ENCODE measurements at regions not wholly inside any gene's neighbourhood (a gene's known extent, or its start where the extent isn't known, plus 50 kb on each side); places are given as distances from the start of the nearest gene placed in this dataset.
A peak's percentile ranks its signal among the peaks of the same experiment; 100 is the strongest.

GRCh38 chr13:83340170-83340569, 542.1 kb downstream of the SLITRK1 start:
- Histone ChIP-seq H3K27ac (ENCODE audit: low read depth, low read length) (no peak overlapping the region), H3K79me2 (ENCODE audit: insufficient read depth, low read length) (no peaks in the 10 kb centered on the region), H2AFZ (ENCODE audit: low read length) (no peak overlapping the region), H3K4me3 (ENCODE audit: insufficient read depth, low read length) (no peak overlapping the region), H3K4me1 (ENCODE audit: insufficient read depth, low read length) (no peaks in the 10 kb centered on the region), H3K4me2 (ENCODE audit: insufficient read depth, low read length) (no peak overlapping the region), H4K20me1 (ENCODE audit: insufficient read depth, low read length) (no peaks in the 10 kb centered on the region), H3K36me3 (ENCODE audit: insufficient read depth, low read length) (no peaks in the 10 kb centered on the region), H3K27me3 (ENCODE audit: insufficient read depth, low read length) (no peaks in the 10 kb centered on the region), H3K9me3 (ENCODE audit: low read depth, low read length) (no peaks in the 10 kb centered on the region)
- TF ChIP-seq, protein P1, sequence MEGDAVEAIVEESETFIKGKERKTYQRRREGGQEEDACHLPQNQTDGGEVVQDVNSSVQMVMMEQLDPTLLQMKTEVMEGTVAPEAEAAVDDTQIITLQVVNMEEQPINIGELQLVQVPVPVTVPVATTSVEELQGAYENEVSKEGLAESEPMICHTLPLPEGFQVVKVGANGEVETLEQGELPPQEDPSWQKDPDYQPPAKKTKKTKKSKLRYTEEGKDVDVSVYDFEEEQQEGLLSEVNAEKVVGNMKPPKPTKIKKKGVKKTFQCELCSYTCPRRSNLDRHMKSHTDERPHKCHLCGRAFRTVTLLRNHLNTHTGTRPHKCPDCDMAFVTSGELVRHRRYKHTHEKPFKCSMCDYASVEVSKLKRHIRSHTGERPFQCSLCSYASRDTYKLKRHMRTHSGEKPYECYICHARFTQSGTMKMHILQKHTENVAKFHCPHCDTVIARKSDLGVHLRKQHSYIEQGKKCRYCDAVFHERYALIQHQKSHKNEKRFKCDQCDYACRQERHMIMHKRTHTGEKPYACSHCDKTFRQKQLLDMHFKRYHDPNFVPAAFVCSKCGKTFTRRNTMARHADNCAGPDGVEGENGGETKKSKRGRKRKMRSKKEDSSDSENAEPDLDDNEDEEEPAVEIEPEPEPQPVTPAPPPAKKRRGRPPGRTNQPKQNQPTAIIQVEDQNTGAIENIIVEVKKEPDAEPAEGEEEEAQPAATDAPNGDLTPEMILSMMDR (IDR thresholded peaks at IDR 0.05; ENCODE audit: extremely low read depth, low read depth, low read length), result no peak
- no peak for DNase-seq (ENCODE audit: insufficient read length, low spot score, missing footprints)

DNA sequence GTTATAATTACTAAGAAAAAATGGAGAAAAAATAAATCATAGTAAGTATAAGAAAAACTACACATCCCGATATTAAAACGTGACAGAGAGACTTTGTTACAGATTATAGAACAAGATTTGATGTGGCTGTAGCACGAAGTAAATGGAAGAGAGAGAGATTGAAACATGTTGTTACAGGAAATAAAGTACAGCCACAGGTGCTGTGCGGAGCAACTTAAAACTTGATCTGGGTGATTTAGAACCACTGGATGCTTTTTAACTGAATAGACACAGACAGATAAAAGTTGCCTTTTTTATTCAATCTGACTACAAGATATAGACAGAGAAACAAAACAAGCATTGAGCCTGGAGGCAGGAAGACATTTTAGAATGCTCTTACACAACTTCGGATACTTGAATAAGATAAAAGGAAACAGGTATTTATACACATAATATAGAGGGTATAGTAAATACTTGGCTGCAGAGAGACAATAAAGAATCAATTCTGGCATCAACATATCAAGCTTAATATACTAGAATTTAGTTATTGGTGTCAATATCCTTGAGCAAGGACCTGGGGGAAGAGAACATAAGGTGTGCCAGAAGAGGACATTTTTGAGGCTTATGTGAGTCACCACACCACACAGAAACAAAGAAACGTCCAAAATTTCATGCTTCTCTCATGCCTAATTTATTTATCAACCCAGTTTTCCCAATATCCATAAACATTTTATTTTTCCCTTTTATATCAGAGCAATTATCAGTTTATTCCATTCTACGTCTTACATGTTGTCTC, 548.5 kb downstream of the SLITRK1 start:
- Histone ChIP-seq H3K9me3 (ENCODE audit: low read depth, low read length) (no peaks in the 10 kb centered on the region), H3K4me2 (ENCODE audit: insufficient read depth, low read length) (no peak overlapping the region), H3K4me3 (ENCODE audit: insufficient read depth, low read length) (no peak overlapping the region), H3K27ac (ENCODE audit: low read depth, low read length) (no peak overlapping the region), H3K27me3 (ENCODE audit: insufficient read depth, low read length) (no peaks in the 10 kb centered on the region), H3K36me3 (ENCODE audit: insufficient read depth, low read length) (no peaks in the 10 kb centered on the region), H4K20me1 (ENCODE audit: insufficient read depth, low read length) (no peaks in the 10 kb centered on the region), H3K4me1 (ENCODE audit: insufficient read depth, low read length) (no peaks in the 10 kb centered on the region), H3K79me2 (ENCODE audit: insufficient read depth, low read length) (no peaks in the 10 kb centered on the region), H2AFZ (ENCODE audit: low read length) (no peak overlapping the region)
- DNase-seq (ENCODE audit: insufficient read length, low spot score, missing footprints), result peak; percentile 27
- TF ChIP-seq, protein P1 (IDR thresholded peaks at IDR 0.05; ENCODE audit: extremely low read depth, low read depth, low read length), result no peak

GRCh38 chr13:83332751-83333150, 549.5 kb downstream of the SLITRK1 start:
- Histone ChIP-seq H4K20me1 (ENCODE audit: insufficient read depth, low read length) (no peaks in the 10 kb centered on the region), H3K36me3 (ENCODE audit: insufficient read depth, low read length) (no peaks in the 10 kb centered on the region), H3K4me1 (ENCODE audit: insufficient read depth, low read length) (no peaks in the 10 kb centered on the region), H3K4me2 (ENCODE audit: insufficient read depth, low read length) (no peak overlapping the region), H3K79me2 (ENCODE audit: insufficient read depth, low read length) (no peaks in the 10 kb centered on the region), H3K27ac (ENCODE audit: low read depth, low read length) (no peak overlapping the region), H2AFZ (ENCODE audit: low read length) (no peak overlapping the region), H3K27me3 (ENCODE audit: insufficient read depth, low read length) (no peaks in the 10 kb centered on the region), H3K4me3 (ENCODE audit: insufficient read depth, low read length) (no peak overlapping the region), H3K9me3 (ENCODE audit: low read depth, low read length) (no peaks in the 10 kb centered on the region)
- TF ChIP-seq, protein P1 (IDR thresholded peaks at IDR 0.05; ENCODE audit: extremely low read depth, low read depth, low read length), result no peak
- DNase-seq (ENCODE audit: insufficient read length, low spot score, missing footprints), result no peak

DNA sequence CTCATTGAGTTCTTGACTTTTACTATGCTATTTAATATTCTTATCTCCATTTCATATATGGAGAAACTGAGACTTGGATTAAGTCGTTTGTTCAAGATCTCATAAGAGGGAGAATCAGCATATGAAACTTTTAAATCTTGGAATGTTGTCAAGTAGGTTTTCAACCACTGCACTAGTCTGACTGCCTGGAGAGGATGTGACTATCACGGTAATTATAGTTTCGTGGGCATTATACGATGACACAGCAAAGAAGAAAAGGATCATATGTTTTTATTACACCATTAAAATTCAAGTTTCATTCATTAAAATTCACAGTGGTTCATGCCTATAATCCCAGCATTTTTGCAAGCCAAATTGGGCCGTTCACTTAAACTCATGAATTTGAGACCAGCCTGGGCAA, 555.2 kb downstream of the SLITRK1 start:
- peaks cover 3% of the 10 kb centered on the region for H3K4me1 ChIP-seq (ENCODE audit: insufficient read depth, low read length)
- no peak for DNase-seq (ENCODE audit: insufficient read length, low spot score, missing footprints)
- no peaks in the 10 kb centered on the region for H3K79me2 ChIP-seq (ENCODE audit: insufficient read depth, low read length)
- H2AFZ ChIP-seq (ENCODE audit: low read length), result no peak overlapping the region
- no peak overlapping the region for H3K4me2 ChIP-seq (ENCODE audit: insufficient read depth, low read length)
- TF ChIP-seq, protein P1 (IDR thresholded peaks at IDR 0.05; ENCODE audit: extremely low read depth, low read depth, low read length), result no peak
- no peaks in the 10 kb centered on the region for H4K20me1 ChIP-seq (ENCODE audit: insufficient read depth, low read length)
- no peak overlapping the region for H3K27ac ChIP-seq (ENCODE audit: low read depth, low read length)
- no peak overlapping the region for H3K4me3 ChIP-seq (ENCODE audit: insufficient read depth, low read length)
- no peaks in the 10 kb centered on the region for H3K9me3 ChIP-seq (ENCODE audit: low read depth, low read length)
- no peaks in the 10 kb centered on the region for H3K27me3 ChIP-seq (ENCODE audit: insufficient read depth, low read length)
- H3K36me3 ChIP-seq (ENCODE audit: insufficient read depth, low read length), result no peaks in the 10 kb centered on the region

Measured in osteoblast (primary cell).